ENCODE measurements at regions not wholly inside any gene's neighbourhood (a gene's known extent, or its start where the extent isn't known, plus 50 kb on each side); places are given as distances from the start of the nearest gene placed in this dataset.

DNA sequence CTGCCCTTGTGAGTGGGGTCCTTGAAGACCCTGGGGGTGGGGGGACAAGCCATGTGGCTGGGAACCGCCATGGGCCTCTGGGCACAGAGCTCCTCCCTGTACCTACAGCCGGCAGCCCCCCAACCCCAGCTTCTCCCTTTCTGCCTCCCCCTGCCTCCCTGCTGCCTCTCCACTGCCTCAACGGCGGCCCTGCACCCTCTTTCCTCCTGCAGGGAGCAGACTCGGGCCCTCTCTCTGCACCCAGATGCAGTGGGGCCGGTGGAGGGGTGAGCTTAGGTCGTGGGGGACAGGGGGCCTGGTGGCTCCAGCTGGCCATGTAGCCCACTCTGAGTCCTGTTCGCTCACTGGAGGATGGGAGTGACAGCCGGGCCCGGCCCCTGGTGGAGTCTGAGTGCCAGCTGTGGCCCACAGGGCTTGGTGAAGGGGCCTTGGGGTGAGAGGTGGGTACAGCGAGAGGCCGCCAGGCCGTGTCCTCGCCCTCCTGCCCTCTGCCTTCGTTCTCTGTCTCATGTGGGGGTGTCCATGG lies 139.3 kb upstream of the COL5A1 start:
- DNase-seq (ENCODE audit: low spot score): no peak

GRCh38 chr9:134502809-134503211 lies 138.8 kb upstream of the COL5A1 start:
- no peak for DNase-seq (ENCODE audit: low spot score)

DNA sequence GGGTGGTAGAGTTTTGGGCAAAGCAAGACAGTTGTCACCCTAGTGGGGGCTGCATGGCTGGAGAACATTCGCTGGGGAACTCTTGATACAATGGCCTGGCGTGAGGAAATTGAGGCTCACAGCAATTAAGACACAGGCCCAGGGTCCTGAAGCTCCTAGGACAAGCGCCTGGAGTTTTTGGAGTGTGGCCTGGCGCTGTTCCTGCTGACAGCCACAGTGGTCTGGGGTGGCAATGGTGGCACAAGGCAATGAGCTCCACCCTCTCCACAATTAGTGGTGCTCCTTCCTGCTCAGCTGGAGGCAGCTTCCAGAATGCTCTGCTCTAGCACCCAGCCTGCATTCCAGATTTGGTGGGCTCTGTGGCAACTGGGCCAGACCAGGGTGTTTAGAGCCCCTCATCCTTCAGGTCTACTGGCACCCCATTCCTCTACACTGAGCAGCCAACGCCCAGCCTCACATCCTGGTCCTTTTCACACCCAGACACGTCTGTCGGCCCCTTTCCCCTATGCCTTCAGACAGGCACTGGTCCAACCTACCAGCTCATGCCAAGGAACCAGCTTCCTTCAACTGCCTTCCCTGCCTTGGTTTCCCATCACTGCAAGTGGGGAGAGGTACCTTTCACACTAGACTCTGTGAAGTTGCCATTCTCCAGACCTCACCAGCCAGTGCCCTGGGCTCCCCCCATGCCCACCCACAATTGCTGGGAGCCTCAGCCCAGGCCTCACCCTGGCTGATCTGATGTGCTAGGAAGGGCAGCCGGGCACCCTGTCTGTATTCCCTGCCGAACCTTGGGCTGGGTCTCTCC lies 138.1 kb upstream of the COL5A1 start:
- DNase-seq (ENCODE audit: low spot score): no peak

GRCh38 chr9:134504106-134504385 lies 137.6 kb upstream of the COL5A1 start:
- no peak for DNase-seq (ENCODE audit: low spot score)

GRCh38 chr9:134505032-134505431 lies 136.6 kb upstream of the COL5A1 start:
- no peak for DNase-seq (ENCODE audit: low spot score)

DNA sequence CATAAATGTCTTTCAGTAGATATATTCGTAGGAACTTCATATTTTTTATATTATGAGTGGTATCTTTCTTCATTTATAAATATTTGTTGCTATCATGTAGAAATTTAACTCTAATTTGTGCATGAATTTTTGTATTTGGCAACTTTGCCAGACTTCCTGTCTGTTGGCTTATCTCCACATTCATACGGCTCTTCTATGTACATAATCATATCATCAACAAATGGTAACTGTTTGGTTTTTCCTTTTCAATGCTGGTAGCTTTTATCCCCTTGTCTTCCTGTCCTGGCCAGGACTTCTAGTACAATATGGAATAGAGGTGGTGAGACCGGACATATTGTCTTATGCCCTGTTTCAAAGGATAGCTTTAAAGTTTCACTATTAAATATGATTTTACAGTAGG lies 132.3 kb upstream of the COL5A1 start:
- no peak for DNase-seq (ENCODE audit: low spot score)

- DNase-seq (ENCODE audit: low spot score): no peak
These were observed 131.8 kb upstream of the COL5A1 start for GRCh38 chr9:134509817-134510216.

DNA sequence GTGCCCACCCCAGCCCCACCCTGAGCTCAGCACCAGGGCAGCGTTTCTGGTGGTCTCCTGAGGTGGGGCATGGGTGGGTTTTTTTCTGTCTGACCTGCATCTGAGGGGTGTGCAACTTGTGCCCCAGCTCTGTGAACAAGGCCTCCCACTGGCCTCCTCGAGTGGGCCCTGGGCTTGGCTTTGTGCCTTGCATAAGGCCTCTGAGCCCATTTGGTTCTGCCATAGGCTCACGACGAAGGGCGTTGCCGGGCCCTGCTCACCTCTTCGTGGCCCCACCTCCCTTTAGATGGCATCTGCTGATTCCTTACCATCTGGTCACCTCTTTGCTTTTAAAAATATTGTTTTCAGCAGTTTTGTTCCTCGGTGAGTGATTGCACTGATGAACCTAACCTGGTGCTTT lies 127.1 kb upstream of the COL5A1 start:
- DNase-seq (ENCODE audit: low spot score): no peak

- DNase-seq (ENCODE audit: low spot score): no peak
These were observed 126.4 kb upstream of the COL5A1 start for GRCh38 chr9:134515026-134515821.

DNA sequence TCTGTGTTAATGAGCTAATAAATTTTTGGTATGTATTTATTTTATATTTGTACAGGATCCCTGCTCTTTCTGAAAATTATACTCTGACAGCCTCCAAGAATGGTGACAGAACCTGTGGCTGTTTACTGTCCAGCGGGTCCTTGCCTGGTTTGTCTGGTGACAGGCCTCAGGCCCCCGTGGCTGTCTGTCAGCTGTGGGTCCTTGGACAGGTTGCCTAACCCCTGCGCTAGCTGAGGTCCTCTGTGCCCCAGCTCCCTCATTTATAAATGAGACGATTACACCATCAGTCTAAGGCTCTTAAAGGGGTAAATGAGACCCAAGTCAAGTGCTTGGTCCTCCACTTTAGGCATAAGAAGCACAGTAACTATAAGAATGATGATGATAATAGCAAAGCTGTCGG lies 125.1 kb upstream of the COL5A1 start:
- no peak for DNase-seq (ENCODE audit: low spot score)

DNA sequence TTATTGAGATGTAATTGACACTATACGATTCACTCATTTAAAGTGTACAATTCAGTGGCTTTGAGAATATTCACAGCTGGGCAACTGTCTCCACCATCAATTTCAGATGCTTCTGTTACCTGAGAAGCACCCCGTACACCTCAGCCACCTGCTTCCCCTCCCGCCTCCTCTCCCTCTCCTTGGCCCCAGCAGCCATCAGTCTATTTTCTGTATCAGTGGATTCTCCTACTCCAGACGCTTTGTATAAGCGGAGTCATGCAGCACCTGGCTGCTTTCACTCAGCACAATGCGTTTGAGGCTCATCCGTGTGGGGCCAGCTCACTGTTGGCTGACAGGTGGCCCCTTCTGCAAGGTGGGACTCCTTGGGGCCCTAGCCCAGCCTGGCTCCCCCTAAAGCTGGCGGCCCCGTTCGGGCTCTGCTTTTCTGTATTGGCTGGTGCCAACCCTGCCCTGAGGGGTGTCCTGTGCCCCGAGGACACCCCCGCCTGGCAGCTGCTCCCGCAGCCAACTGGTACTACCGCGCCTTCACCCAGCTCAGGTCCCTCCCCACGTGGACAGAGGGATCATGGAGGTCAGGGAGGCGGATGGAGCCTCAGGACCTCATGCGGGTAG lies 124.4 kb upstream of the COL5A1 start:
- no peak for DNase-seq (ENCODE audit: low spot score)

- no peak for DNase-seq (ENCODE audit: low spot score)
These were observed 123.5 kb upstream of the COL5A1 start for GRCh38 chr9:134518004-134518606.

DNA sequence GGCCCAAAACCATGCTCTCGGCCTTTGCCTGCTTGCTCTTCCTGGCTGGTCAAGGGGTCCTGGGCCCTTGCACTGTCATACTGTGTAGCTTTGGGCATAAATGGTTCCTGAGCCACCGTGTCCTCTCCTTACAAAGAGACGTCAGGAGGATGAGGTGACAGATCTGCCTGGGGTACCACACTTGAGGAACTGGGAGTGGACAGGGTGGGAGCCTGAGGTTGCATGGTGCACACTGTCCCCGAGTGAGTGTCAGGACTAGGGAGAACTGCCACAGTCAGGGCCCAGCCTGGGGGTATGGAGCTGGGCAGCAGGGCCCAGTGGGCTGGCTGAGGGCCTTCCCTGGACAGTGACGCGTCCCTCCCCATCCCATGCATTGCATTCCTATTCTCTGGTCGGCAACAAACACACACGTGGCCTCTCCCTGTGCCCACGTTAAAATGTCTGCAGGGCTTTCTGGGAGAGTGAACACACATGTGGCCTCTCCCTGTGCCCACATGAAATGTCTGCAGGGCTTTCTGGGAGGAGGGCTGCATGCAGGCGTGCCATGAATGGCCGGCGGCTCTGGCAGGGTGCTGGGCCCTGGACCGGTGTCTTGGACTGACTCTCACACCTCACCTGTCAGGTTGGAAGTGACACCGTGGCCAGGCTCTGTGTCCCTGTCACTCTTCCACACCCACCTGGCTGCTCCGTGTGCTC lies 122.1 kb upstream of the COL5A1 start:
- no peak for DNase-seq (ENCODE audit: low spot score)

- no peak for DNase-seq (ENCODE audit: low spot score)
These were observed 119.6 kb upstream of the COL5A1 start for GRCh38 chr9:134521817-134522501.

GRCh38 chr9:134522502-134522848 lies 119.1 kb upstream of the COL5A1 start:
- DNase-seq (ENCODE audit: low spot score): no peak

DNA sequence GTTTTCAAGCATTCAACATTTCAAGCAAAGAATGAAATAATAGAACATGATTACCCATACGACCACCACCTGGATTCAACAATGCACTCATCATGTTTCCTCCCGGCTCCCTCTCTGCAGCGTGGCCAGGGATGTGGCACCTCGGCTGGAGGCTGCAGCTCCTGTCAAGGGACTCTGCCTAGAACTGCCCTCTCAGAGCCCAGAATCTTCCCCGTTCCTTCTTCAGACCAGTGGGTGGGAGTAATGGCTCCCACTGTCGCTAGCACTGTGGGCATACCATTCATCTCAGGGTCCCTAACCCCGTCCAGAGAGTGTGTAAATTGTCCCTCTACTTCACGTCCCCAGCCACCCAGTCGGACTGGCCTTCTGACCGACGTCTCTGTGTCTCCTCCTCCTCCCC lies 118.6 kb upstream of the COL5A1 start:
- no peak for DNase-seq (ENCODE audit: low spot score)

- DNase-seq (ENCODE audit: low spot score): no peak
These were observed 116.4 kb upstream of the COL5A1 start for GRCh38 chr9:134525070-134525815.

DNA sequence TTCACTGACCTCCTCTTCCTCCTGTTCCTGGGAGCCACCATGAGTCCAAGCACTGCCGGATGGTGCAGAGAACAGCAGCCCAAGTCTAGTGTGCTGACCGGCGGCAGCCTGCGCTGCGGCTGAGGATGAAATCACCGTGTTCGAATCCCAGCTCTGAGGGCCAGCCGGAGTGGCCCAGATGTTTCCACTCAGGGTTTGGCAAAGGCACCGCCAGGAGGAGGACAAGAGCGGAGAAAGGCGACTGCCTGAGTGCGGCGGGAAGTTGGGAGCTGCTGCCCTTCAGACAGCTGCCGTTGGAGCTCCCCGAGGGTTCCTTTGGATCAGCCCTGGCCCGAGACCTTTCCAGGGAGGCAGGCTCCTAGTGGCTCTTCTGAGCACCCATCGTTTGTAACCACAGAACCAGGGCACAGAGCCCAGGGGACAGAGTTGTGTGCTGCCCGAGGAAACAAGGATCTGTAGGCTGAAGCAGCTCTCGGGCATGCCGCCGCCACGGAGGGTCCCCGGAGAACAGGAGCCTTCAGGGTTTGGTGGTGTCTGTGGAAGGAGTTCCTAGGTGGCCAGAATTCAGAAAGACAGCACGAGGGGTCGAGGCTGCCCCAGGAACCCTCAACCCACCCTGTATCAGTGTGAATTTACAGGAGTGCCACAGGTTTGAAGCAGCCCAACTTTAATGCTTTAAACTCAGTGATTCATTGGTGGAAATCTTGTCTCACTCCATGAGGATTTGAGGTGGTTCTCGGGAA lies 115.6 kb upstream of the COL5A1 start:
- no peak for DNase-seq (ENCODE audit: low spot score)

DNA sequence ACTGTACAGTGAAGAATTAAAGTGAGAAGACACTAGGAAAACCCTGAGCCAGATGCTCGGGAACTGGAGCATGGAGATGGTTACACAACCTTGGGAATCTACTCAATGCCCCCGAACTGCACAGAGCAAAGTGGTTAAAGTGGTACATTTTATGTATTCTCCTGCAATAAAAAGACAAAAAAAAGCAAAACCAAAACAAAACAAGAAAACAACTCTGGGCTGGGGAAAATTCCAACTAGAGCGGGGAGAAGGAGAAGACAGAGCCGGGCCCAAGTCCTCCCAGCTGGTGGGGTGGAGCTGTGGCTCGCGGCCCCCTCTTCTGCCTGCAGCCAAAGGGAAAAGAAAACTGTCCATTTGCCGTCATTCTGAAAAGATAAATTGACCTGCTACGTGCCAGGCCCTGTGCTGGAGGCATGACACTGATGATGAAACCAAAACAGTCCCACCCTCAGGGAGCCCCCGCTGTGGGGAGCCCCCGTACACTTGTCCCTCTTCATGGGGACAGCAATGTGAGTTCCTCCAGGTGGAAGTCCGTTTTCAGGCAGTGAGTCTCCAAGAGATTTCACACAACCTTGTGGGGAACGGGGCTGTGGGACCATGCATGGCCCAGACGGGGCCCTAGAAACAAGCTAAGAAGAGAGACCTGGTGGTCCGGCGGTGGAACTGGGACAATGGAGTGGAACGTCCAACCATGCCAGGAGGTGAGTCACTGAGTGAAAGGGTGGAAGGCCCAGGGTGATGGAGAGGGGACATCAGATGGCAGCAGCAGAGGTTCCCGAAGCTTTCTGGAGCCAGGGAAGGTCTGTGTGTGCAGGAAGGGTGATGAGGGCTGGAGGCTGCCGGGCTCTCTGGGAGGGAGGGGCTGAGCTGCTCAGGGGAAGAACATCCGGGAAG lies 114.8 kb upstream of the COL5A1 start:
- DNase-seq (ENCODE audit: low spot score): no peak

All from globus pallidus (tissue), 1 donor.